GM18520 (cell line): ENCODE measurements at regions not wholly inside any gene's neighbourhood (a gene's known extent, or its start where the extent isn't known, plus 50 kb on each side); places are given as distances from the start of the nearest gene placed in this dataset.
"Not testable (repeated sequence)": the region's sequence is repeated elsewhere in the genome, so short reads cannot be mapped to it uniquely, and the experiment has no call there.

ENCODE experiments used
- ATAC-seq: cut with Tn5 transposase; IDR thresholded peaks from one replicate; pipeline ENCODE4 v1.9.1; 2021; ENCODE audit not compliant: unreplicated experiment

- no peak for ATAC-seq
Observed at GRCh38 chr1:81738875-81739274, 61.9 kb upstream of the ADGRL2 start.

DNA sequence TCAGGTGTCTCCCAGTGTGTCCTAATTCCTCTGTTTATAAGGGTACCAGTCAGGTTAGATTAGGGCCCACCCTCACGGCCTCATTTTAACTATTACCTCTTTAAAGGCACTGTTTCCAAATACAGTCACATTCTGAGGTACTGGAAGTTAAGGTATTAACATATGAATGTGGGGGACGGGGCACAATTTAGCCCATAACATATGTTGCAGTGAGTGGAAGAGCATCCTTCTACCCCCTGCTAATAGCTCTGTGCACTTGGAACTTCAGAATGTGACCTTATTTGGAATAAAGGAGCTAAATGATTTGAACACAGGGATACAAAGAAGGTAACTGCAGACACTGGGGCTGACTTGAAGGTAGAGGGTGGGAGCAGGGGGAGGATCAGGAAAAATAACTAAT lies 67.3 kb upstream of the ADGRL2 start:
- ATAC-seq = no peak

DNA sequence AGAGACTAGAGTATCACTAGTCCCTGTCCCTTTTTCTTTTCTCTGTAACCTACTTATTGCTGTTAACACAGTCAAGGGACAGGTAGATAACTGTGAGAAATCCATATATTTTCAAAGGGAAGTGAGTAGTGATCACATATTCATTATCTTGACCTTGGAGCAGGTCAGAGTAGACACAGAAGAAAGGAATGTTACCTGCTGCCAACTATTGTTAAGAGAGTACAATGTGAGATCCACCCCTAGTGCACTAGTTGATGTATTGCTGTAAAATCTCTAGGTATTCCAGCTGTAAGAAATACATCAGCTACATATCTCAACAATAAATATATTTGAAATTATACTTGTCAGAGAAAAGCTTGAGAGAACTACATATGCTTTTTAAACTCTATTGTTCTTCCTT lies 68.7 kb upstream of the ADGRL2 start:
- ATAC-seq = no peak

DNA sequence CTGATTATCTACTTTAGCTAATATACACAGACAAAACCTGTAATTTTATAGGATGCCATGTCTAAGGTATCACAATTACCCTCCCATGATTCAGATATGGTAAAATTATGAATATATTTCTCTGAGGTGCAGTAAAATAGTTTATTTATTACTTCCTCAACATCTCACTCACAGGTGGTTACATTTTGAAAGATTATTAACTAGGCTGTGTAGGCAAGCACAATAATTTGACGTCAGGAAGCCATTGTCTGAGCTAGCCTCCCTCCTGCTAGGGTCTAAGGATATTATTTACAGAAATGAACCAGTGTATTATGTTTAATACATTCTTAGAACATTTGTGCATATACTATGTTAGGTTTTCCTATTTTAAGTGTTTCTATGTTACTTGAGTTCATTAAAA lies 69.9 kb upstream of the ADGRL2 start:
- ATAC-seq = no peak

- ATAC-seq = not testable (repeated sequence)
Observed at GRCh38 chr1:81730299-81730698, 70.4 kb upstream of the ADGRL2 start.

DNA sequence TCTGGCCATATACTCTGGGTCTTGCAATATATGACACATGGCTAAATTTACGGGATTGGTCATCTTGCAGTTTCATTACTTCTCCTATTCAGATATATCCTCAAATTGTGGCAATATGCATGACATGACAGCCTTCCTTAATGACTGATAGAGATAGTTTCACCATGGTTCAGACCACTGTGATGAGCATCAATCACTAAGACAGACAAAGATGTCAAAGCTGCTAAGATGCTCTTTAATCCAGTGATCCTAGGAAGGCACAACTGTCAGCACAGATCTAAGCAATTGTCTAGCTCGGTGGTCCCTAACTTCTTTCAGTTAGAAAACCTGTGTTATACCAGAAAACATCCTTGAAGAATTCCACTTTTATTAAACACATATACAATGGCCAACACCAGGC lies 70.9 kb upstream of the ADGRL2 start:
- no peak for ATAC-seq

DNA sequence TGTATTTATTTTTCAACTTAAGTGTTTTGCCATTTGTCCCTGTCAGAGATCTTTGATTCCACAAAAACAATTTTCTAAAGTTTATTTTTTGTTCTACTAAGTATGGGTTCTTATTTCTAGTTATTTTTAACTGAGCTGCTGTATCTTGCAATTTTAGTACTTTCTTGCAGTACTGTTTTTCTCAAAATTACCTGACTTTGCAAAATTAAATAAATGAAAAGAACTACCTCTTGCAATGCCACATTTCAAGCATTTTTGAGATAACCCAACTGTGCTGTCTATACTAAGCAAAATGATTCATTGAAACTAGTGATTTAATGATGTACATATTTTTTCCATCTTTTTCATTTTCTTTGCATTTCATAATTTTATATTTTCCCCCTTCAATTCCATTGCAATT lies 71.5 kb upstream of the ADGRL2 start:
- no peak for ATAC-seq

DNA sequence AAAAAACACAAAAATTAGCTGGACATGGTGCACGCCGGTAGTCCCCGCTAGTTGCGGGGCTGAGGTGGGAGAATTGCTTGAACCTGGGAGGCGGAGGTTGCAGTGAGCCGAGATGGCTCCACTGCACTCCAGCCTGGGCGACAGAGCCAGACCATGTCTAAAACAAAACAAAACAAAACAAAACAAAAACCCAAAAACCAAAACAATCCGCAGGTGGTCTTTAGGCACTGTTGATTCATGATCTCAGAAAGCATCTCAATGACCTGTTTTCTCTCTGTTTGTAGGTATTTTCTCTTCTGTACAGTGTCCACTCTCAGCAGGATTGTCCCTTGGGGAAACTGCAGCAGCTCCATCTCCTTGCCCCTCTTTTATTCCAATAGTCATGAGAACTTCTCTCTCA lies 74.9 kb upstream of the ADGRL2 start:
- no peak for ATAC-seq

GRCh38 chr1:81722631-81723328 lies 78.0 kb upstream of the ADGRL2 start:
- ATAC-seq = not testable (repeated sequence)

GRCh38 chr1:81720256-81720655 lies 80.5 kb upstream of the ADGRL2 start:
- ATAC-seq = not testable (repeated sequence)

DNA sequence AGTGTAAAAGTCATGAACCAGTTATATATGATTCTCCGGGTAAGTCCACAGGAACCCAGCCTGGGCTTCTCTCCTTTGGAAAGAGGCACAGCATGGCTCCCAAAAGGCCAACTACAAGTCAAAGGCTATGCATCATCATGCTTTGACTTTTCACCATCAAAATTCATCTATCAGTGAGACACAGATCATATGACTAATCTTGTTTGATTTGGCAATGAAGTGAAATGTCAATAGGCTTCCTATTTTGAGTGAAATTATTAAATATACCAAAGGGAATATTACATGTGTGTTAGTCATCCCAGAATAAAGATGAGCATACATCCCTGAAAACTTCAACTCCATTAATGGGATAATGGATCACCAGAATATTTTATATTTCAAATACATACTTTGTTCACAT lies 83.5 kb upstream of the ADGRL2 start:
- ATAC-seq = no peak

- no peak for ATAC-seq
Observed at GRCh38 chr1:81715391-81715790, 85.3 kb upstream of the ADGRL2 start.

DNA sequence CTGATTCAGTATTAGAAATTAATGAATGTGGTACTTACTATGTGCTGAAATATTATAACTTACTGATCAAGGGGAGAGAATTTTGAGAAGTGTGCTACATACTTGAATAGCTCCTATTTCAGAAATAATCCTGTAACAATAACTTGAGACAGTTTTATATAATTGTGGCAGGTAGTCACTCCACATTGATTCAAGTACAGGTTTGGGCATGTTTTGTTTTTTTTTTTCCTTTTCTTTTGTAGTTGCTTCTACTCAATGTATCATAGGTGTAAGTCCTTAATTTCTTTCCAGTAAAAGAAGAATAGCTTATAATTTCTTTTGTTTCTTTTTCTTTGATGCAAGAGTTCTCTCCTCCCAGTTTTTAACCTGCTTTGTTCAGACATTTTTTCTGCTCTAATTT lies 86.1 kb upstream of the ADGRL2 start:
- no peak for ATAC-seq

DNA sequence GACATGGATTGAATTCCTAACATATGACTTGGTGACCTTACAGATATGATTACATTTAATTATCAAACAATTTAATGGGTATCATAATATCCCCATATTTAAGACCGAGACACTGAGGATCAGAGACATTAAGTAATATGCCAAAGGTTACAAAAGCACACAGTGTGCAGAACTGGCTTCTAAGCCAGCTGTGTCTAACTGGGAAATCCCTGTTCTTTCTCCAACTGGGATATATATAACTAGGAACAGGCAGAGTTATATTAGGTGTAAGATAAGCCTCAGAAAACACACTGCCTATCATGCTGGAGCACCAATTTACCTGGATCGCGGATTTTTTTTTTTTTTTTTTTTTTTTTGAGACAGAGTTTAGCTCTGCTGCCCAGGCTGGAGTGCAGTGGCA lies 88.3 kb upstream of the ADGRL2 start:
- no peak for ATAC-seq

DNA sequence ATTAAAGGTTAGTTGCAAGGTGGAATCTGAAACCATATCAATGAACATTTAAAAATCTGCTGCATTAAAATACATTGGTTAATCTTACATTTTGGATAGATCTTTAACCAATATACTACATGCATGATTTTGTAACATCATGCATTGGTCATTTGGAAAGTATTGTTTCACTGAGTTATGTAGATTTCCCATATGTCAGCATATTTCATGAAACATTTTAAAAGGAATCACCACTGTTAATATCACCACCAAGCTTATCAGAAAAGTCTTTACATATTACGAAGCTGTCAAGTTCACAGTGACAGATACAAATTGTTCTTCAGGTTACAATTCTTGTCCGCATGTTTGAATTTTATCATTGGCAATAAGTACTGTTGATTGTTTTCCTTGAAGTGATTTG lies 89.9 kb upstream of the ADGRL2 start:
- ATAC-seq = no peak

GRCh38 chr1:81708250-81708649 lies 92.5 kb upstream of the ADGRL2 start:
- no peak for ATAC-seq

DNA sequence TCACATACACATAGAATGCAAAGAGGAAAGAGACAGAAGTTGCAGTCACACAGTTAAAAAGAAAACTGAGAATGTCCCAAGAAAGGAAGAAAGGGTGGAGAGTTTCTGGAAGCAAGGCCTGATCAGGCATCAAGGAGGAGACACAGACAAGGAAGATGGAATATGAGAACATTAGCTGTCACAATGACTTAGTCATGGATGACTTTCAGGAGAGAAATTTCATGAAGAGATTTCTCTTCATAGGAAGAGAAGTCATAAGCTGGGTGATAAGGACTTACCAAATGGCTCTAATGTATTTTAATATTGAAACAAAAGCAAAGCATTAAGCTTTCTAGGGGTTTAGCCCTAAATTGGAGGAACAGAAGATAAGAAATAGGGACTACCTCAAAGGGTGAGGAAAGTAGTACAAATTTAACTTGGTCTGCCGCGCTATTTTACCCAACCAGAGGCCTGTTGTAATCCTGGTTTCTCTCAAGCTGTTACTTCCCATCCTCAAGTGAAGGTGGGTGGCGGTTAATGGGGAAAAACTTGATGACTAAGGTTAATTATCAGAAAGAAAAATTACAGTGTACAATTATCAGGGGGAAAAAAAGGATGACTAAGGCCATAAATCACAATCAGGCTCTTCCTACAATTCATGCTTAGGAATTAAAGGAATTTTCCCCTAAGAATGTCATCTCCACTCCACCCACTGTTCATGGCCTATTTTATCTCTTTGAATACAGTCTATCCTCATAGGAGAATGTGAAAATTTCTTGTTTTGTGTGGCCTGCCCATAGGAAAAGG lies 93.9 kb upstream of the ADGRL2 start:
- no peak for ATAC-seq

- no peak for ATAC-seq
Observed at GRCh38 chr1:81703756-81704463, 96.8 kb upstream of the ADGRL2 start.

DNA sequence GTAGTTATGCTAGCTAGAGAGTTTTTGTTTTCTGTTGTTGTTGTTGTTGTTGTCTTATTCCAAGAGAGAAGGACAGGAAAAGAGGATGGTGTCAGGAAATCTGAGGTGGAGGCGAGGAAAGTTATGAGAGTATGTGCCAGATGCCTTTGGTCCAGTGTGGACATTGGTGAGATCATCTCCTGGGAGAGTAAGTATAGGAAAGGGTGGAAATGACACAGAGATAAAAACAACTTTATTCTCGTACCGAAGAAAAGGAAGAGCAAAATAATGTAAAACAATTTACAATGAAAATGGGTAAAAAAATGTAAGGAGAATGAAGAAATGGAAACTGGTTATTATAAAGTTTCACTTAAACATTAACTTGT lies 97.4 kb upstream of the ADGRL2 start:
- ATAC-seq = no peak

DNA sequence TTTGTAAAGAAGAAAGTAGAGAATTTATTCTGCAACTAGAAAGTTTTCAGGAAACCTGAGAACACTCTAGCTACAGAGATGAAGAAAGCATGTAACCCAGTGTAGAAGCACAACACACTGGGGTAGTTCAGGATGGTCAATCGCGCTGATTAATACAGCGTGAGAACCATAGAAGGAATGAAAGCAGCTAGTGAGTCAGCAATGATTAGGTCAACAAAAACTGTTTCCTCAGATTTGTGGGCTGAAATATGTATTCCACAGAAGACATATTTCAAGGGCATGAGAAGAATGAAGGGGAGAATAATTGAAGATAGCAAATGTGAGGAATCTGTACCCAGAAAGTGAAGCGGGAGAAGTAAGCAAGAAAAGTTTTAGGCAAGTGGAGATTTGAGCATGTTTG lies 97.8 kb upstream of the ADGRL2 start:
- ATAC-seq = no peak

DNA sequence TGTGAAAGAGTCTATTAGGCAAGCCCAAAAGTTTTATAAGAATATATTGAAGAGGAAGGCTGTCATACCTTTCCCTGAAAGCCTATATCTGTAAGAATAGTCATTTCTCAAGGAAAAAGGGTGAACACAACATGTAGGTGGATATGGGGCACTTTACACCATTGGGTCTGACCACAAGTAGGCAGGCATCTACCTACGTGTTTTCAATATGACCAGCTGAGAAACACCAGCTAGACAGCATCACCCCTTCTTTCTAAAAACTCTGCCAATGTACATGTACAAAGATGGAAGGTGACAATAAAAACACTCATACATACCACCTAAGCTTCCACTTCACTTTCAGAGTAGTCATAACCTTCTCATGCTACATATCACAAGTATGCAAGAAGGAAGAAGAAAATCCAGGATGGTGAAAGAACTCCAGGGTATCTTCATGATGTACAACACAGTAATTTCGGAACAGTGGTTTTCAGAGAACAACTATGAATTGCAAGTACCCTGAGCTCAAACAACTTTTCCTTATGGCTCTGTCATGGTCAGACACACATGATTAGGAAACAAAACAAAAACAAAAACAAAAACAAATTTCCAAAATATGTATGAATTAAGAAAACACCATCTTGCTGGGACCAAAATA lies 98.5 kb upstream of the ADGRL2 start:
- peak; percentile 40 for ATAC-seq
